HG03108 (cell line): ENCODE measurements at regions not wholly inside any gene's neighbourhood (a gene's known extent, or its start where the extent isn't known, plus 50 kb on each side); places are given as distances from the start of the nearest gene placed in this dataset.
"Not testable (repeated sequence)": the region's sequence is repeated elsewhere in the genome, so short reads cannot be mapped to it uniquely, and the experiment has no call there.

Experiments used
- ATAC-seq: cut with Tn5 transposase; IDR thresholded peaks from one replicate; pipeline ENCODE4 v1.9.1; 2021; ENCODE audit warnings: moderate library complexity; ENCODE audit not compliant: unreplicated experiment

GRCh38 chr17:30589431-30589830 is 112.2 kb downstream of the GOSR1 start:
- no peak for ATAC-seq

DNA sequence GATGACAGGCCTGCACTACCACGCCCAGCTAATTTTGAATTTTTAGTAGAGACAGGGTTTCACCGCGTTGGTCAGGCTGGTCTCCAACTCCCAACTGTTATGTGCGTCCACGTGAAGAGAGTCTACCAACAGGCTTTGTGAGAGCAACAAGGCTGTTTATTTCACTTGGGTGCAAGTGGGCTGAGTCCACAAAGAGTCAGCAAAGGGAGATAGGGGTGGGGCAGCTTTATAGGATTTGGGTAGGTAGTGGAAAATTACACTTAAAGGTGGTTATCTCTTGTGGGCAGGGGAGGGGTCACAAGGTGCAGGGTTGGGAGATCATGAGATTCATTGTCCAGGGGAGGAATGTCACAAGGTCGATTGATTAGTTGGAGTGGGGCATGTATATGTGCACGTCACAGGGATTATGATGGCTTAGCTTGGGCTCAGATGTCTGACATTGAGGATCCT is 111.6 kb downstream of the GOSR1 start:
- no peak for ATAC-seq

DNA sequence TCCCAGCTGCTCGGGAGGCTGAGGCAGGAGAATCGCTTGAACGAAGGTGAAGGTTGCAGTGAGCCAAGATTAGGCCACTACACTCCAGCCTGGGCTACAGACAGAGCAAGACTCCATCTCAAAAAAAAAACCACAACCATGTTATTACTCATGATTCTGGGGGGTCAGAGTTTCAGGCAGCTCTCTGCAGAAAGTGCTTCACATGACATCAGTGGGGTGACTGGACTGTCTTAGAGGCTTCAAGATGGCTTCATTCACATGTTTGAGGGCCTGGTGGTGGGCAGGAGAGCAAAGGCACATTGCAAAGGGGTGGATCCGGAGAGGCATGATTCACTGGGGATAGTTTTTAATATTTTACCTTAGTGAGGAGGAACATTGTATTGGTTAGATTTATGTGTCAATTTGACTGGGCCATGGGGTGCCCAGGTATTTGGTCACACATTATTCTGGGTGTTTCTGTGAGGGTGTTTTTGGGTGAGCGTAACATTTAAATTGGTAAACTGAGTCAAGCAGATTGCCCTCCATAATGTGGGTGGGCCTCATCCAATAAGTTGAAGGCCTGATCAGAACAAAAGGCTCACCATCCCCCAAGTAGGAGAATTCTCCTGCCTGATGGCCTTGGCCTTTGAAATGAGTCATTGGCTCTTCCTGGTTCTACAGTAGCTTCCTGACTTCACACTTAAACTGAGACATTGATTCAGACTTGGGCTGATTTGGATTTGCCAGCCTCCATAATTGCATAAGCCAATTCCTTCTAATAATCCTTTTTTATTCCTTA is 109.8 kb downstream of the GOSR1 start:
- ATAC-seq: no peak

DNA sequence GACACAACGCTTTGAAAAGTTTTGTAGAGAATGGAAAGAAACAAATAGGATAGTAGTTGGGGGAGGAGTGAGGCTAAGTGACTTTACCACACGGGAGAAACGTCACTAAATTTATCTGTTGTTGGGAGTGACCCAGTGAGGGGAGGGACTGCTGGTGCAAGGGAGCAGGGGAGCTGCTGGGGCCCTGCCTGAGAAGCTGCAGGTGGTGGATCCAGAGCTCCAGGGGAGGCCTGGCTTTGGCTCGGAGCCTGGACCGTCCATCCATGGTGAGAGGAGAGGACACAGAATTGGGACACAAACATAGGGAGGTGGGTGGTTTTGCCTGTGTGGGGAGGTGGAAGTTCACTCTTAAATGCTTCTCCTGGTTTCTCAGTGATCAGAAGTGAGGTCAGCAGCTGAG is 107.6 kb downstream of the GOSR1 start:
- ATAC-seq: no peak

DNA sequence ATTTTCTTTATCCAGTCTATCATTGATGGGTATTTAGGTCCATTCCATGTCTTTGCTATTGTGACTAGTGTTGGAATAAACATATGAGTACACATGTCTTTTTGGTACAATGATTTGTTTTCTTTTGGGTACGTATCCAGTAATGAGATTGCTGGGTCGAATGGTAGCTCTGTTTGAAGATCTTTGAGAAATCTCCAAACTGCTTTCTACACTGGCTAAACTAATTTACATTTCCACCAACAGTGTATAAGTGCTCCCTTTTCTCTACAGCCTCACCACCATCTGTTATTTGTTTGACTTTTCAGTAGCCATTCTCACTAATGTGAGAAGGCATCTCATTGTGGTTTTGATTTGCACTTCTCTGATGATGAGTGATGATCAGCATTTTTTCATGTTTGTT is 103.7 kb downstream of the GOSR1 start:
- no peak for ATAC-seq

DNA sequence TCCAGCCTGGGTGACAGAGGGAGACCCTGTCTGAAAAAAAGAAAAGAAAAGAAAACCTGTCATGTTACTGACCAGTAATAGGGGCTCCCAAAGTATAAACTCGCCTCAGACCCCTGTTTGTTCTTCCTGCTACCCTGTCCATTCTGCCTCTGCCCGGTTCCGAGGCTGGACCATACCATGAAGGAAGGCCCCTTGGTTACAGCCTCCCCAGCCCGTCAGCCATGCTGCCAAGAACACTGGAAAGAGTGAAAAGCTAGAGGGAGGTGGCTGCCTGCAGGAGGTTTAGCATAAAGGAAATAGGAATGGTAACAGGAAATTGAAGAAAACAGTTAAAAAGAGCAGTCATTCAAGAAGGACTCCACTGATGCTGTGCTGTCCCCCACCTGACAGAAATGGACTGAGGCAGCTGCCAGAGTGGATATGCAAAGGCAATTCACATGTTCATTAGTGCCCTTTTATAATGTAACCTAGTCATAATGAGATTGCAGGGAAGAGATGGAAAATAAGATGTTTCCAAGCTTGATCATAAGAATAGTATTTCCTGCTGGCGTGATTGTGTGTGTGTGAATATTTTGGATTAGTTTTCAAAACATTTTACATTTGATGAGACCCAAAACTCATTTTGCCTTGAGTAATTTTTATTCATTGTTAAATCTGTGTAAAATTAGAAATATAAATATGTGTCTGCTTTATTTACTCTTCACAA is 102.6 kb downstream of the GOSR1 start:
- ATAC-seq: no peak

DNA sequence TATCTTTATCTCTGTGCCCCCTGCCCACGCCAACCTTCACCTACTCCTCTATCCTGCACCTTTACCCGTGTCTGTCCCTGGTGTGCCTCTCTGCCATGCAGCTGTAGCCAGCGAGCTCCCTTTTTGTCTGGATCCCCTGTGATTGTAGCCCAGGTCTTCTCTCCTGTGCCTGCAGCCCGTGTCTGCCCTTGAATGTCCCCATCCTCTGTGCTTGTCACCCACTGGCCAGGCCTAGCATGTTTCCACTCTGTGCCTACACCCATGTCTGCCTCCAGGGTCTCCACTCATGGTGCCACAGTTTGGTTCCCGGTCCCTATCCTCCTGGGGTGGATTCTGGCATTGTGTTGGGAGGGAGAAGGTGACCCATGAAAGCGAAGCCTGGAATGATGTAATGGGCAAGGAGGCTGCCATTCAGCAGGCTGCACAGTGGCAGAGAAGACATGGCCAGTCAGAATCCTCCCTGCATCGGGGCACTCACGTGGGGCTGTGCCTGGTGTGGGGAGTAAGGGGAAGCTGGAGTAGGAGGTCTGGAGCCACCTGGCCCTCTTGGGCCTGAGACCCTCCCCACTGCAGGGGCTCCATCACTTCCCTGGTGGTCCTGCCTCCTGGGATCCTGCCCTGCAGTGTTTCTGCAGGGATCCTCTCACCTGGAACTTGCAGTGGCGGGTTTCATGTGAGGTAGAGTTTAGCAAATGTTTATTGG is 101.0 kb downstream of the GOSR1 start:
- not testable (repeated sequence) for ATAC-seq
